ENCODE measurements at regions not wholly inside any gene's neighbourhood (a gene's known extent, or its start where the extent isn't known, plus 50 kb on each side); places are given as distances from the start of the nearest gene placed in this dataset.

DNA sequence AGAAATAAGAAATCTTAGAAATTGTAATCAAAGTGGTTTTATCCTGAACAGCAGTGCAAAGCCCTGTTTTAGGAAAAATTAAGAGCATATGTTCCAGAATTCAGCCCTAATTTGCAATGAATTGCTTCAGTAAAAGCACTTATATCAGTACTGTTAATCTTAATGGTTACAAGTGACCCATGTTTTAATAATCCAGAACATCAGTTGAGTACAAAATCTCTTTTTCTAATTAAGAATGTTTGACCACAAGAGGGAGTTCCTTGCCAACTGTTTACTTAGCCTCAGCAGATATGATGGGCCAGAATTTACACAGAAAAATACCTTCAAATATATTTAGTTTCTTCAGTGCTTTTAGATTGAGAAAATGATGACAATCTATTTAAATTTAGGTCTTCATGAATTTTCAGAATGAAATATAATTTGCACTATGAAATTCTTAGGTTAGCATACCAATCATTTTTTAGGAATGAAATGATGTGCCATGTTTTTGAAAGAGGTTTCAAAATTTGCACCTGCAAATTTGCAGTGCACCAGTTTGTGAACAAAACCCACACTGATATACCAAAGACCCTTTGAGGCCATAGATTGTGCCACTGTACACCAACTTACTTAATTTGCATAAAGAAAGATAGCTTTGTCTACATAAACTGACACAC lies 926.3 kb upstream of the ARRDC3 start:
- peak; percentile 52 for DNase-seq (ENCODE audit: low spot score)
- no peaks in the 10 kb centered on the region for H3K79me2 ChIP-seq (replicated peaks; ENCODE audit: insufficient read depth)
- no peaks in the 10 kb centered on the region for H3K36me3 ChIP-seq (ENCODE audit: insufficient read depth)
- Mint-ChIP-seq H3K27me3 (ENCODE audit: insufficient read depth, low read depth, poor library complexity) (no peaks in the 10 kb centered on the region), H3K9me3 (no peaks in the 10 kb centered on the region), H3K4me3 (no peak overlapping the region), H3K4me1 (no peaks in the 10 kb centered on the region; the same call in 2 of the 3 replicates), H3K36me3 (ENCODE audit: low read depth) (no peaks in the 10 kb centered on the region), H3K27ac (no peak overlapping the region)
- H2AFZ ChIP-seq: no peak overlapping the region
- no peak for TF ChIP-seq CREB1 (CRISPR knock-in tag; IDR thresholded peaks at IDR 0.05; ENCODE audit: low read depth)
- peak; percentile 62 to 65 for TF ChIP-seq CTCF (conservative IDR thresholded peaks at IDR 0.05; ENCODE audit: low read depth in 2 of 2)
- TF ChIP-seq, protein P1, sequence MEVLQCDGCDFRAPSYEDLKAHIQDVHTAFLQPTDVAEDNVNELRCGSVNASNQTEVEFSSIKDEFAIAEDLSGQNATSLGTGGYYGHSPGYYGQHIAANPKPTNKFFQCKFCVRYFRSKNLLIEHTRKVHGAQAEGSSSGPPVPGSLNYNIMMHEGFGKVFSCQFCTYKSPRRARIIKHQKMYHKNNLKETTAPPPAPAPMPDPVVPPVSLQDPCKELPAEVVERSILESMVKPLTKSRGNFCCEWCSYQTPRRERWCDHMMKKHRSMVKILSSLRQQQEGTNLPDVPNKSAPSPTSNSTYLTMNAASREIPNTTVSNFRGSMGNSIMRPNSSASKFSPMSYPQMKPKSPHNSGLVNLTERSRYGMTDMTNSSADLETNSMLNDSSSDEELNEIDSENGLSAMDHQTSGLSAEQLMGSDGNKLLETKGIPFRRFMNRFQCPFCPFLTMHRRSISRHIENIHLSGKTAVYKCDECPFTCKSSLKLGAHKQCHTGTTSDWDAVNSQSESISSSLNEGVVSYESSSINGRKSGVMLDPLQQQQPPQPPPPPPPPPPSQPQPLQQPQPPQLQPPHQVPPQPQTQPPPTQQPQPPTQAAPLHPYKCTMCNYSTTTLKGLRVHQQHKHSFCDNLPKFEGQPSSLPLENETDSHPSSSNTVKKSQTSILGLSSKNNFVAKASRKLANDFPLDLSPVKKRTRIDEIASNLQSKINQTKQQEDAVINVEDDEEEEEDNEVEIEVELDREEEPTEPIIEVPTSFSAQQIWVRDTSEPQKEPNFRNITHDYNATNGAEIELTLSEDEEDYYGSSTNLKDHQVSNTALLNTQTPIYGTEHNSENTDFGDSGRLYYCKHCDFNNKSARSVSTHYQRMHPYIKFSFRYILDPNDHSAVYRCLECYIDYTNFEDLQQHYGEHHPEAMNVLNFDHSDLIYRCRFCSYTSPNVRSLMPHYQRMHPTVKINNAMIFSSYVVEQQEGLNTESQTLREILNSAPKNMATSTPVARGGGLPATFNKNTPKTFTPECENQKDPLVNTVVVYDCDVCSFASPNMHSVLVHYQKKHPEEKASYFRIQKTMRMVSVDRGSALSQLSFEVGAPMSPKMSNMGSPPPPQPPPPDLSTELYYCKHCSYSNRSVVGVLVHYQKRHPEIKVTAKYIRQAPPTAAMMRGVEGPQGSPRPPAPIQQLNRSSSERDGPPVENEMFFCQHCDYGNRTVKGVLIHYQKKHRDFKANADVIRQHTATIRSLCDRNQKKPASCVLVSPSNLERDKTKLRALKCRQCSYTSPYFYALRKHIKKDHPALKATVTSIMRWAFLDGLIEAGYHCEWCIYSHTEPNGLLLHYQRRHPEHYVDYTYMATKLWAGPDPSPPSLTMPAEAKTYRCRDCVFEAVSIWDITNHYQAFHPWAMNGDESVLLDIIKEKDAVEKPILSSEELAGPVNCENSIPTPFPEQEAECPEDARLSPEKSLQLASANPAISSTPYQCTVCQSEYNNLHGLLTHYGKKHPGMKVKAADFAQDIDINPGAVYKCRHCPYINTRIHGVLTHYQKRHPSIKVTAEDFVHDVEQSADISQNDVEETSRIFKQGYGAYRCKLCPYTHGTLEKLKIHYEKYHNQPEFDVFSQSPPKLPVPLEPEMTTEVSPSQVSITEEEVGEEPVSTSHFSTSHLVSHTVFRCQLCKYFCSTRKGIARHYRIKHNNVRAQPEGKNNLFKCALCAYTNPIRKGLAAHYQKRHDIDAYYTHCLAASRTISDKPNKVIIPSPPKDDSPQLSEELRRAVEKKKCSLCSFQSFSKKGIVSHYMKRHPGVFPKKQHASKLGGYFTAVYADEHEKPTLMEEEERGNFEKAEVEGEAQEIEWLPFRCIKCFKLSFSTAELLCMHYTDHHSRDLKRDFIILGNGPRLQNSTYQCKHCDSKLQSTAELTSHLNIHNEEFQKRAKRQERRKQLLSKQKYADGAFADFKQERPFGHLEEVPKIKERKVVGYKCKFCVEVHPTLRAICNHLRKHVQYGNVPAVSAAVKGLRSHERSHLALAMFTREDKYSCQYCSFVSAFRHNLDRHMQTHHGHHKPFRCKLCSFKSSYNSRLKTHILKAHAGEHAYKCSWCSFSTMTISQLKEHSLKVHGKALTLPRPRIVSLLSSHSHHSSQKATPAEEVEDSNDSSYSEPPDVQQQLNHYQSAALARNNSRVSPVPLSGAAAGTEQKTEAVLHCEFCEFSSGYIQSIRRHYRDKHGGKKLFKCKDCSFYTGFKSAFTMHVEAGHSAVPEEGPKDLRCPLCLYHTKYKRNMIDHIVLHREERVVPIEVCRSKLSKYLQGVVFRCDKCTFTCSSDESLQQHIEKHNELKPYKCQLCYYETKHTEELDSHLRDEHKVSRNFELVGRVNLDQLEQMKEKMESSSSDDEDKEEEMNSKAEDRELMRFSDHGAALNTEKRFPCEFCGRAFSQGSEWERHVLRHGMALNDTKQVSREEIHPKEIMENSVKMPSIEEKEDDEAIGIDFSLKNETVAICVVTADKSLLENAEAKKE (CRISPR knock-in tag; IDR thresholded peaks at IDR 0.05): no peak
- no peak for TF ChIP-seq POLR2AphosphoS5 (IDR thresholded peaks at IDR 0.05; ENCODE audit: low read depth)
- TF ChIP-seq EZH2 (IDR thresholded peaks at IDR 0.05; ENCODE audit: low read depth, unreplicated experiment): no peak
- no peak for TF ChIP-seq NANOG (IDR thresholded peaks at IDR 0.05; ENCODE audit: borderline replicate concordance)
- H3K4me3 ChIP-seq: no peak overlapping the region
- no peak overlapping the region for H3K27ac ChIP-seq (ENCODE audit: low read depth)
- no peaks in the 10 kb centered on the region for H3K9me2 ChIP-seq (ENCODE audit: insufficient read depth)
- H3F3A ChIP-seq (replicated peaks; ENCODE audit: low read depth): no peaks in the 10 kb centered on the region
- H4K20me1 ChIP-seq (replicated peaks; ENCODE audit: insufficient read depth): no peaks in the 10 kb centered on the region
- no peak overlapping the region for H3K4me2 ChIP-seq
- no peak; the same call in 2 of the 3 replicates for ATAC-seq
- no peaks in the 10 kb centered on the region for H3K27me3 ChIP-seq (ENCODE audit: insufficient read depth)
- H3K4me1 ChIP-seq (ENCODE audit: insufficient read depth): no peaks in the 10 kb centered on the region

Measured in GM23338 (cell line).